ENCODE measurements at regions not wholly inside any gene's neighbourhood (a gene's known extent, or its start where the extent isn't known, plus 50 kb on each side); places are given as distances from the start of the nearest gene placed in this dataset.

DNA sequence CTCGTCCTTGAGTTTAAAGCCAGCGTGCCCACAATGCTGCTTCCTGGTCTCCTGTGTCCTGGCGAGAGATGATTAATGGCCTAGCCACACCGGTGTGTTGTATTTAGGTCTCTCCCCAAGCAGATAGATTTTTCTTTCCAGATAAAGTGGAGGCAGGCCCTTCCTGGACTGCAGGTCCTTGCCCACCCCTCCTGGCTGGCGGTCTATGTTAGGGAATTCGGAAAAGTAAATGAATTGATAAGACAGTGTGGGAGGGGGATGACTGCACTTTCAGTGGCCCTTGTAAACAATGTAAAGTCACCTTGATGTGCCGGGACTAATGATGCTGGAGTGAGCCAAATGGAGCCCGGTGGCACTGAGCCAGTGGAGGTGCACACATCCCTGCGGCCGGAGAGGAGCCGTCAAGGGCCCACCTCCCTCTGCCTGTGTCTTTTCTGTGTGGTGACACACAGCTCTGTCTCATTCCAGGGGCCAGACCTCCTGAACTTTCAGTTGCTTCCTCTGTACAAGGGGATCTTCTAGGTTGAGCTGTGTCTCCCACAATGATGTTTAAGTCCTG is 70.6 kb upstream of the ESRRB start:
- ChIA-PET POLR2A (no interaction called here), CTCF (interaction anchor here (0.6 kb wide), 1 partner anchor 291 kb away, joined by 3 read pairs; no protein-coding TSS in a partner anchor)

DNA sequence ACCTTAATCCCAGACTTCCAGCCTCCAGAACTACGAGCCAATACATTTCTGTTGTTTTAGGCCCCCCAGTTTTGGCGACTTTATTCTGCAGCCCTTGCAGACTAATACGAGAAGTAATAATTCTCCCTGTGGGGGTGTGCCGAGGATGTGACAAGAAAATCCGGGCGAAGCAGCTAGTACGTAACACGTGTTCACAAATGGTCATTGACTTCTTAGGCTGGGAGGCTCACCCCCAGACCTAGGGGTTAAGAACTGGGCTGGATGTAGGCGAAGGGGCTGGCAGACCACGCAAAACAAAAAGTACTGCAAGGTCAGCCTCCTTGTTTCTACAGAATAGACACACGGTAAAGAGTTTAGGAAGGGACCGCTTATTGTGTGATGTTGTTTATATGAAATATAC is 69.8 kb upstream of the ESRRB start:
- ChIA-PET POLR2A (no interaction called here), CTCF (interaction anchor here (0.6 kb wide), 2 partner anchors 18 to 292 kb away, joined by 3 read pairs; no protein-coding TSS in a partner anchor)

DNA sequence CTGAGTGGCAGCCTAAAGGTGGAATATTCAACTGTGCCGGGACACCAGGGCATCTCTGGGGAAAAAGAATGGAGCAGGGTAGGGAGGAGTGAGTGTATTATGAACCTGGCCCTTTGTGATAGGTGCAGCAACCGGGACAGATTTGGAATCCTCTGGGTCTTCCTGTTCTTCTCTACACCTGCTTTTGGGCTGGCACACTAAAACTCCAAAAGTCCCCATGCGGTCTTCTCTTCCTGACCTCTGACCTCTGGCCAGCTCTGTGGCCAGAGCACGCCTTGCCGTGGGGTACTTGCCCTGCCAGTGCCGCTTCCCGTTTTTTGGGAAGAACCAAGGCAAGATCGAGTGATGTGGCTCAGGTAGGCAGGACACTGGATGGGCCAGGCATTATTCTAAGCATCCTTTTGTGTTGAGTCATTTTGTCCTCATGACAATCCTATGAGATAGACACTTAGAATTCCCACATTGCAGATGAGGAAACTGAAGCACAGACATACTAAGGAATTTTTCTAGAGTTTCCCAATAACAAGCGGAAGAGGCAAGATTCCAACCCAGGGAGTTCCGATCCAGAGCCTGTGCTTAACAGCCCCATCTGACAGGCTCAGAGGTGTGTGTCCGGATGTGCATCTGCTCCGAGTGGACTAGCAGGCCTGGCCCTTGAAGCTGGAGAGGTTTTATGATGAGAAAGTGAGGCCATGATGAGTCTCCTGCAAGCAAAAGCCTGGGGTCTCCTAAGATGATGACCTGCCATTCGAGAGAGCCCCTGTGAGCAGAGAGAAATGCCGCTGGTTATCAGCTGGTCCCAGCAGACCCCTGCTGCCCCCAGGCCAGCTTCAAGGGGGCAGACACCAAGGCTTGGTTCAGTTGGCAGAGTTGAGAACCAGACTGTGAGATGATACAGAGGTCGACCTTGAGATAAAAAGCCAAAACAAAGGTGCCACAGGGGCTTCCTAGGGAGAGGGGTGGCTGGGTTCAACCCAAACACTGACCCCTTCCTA is 67.9 kb upstream of the ESRRB start:
- ChIA-PET POLR2A (no interaction called here), CTCF (no interaction called here)

DNA sequence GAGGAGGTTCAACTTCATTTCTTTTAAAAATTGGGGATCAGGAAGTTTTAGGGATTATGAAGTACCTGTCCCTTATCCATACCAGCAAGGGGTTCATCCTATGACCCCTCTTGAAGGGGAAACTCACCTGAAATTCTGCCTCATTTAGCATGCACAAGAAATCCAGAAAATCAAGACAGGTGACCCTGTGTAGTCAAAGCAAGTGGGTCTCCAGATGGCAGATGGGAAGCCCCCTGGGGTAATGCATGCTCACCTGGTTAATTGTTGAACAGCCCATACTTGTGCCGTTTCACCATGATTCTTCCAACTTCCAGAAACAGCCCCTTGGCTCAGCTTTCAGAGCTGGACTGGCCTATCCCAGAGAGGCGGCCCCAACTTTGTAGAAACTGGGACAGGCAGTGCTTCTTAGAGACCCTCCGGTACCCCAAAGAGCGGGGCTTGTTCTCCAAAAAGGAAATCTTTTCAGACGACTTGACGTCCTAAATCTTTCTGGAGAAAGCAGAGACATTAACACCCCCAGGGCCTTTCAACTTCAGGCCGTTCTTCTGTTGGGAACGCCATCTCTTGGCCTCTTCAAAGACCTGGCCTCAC is 66.3 kb upstream of the ESRRB start:
- POLR2A ChIA-PET: no interaction called here
- CTCF ChIA-PET: no interaction called here

DNA sequence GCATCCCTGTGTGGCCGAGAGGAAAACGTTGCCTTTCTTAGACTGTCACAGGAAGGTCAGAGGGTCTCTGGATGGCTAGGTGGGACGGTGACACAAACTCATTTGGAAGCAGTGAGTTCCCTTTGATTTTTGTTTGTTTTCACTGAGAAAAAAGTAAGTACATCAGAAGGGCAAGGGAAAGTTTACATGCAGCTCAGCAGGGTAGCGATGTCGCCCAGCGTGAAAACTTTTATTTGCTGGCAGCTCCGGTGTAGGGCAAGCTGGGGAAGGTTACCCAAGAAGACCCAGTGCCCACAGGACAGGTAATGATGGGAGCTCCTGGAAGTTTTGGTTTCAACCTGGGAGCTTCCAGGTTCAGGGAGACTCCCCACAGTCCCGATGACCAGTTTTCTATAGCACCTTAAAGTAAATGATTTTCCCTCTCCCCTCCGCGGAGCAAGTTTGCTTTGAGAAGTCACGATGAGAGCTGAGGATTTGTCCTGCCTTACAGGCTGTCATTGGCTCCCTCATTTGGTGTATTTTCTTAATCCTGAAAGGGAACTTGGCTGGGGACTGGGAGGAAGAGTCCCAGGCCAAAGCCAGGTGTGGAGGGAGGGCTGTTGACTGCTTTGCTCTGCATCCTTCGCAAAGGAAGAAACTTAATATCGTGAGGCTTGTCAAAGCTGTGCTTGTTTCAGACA is 64.7 kb upstream of the ESRRB start:
- ChIA-PET CTCF (interaction anchor here (0.6 to 0.7 kb wide), 2 partner anchors 27 to 263 kb away, joined by 3 to 5 read pairs; no protein-coding TSS in a partner anchor), POLR2A (interaction anchor here (0.8 kb wide), 1 partner anchor 261 kb away, joined by 3 read pairs; no protein-coding TSS in a partner anchor)

DNA sequence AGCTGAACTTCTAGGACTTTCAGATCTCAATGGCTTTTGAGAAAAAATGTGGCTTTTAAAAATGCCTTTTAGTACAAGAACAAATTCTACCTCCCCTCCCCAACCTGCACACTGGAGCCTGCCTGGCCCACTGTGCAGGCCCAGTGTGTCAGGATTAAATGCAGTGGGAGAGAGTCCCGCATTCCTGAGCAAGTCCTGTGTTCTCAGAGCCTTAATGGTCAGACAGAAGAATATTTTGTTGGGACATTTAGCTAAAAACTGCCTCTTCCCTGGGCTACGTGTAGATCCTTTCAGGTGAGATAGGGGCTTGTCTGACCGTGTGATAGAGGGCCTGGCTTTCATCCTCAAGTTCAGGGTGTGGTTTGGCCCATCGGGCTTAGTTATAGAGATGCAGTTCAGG is 63.1 kb upstream of the ESRRB start:
- CTCF ChIA-PET: no interaction called here

DNA sequence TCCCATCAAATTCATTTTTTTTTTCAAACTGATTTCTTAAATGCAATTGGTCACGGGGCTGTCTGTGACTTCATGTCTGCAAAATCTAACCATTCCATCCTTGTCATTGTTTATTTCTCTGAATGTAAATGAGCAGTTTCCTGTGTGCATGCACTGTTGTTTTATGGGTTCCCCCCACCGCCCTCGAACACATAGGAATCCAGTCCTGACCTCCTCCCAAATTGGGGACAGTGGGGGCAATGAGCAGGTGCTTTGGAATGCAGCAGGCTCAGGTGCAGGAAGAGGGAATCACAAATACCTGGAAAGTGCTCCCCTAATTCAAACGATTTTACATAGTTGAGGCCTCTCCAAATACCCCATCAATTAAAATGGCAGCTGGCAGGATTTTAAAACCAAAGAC is 62.6 kb upstream of the ESRRB start:
- CTCF ChIA-PET: no interaction called here

More for the DNA sequence above, 63.1 kb upstream of the ESRRB start:
- POLR2A ChIA-PET: no interaction called here

DNA sequence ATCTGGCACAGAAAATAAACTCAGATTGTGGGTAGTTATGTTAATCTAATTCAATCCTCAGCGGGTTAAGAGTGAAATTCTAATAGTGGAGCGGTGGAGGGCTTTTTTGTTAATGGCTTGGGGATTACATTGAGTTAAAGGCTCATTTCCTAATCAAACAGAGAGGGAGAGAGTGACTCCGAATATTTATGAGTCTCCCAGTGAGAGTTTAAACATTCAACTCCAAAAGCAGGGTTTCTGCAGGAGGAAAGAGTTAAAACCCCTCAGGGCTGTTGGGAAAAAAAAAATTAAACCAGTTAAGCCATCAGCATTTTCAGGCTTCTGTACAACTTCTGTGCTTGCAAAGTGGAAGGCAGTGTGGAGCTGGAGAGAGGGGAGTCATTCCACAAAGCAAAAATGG is 62.1 kb upstream of the ESRRB start:
- ChIA-PET POLR2A (no interaction called here), CTCF (no interaction called here)

More for the DNA sequence above, 62.6 kb upstream of the ESRRB start:
- POLR2A ChIA-PET: no interaction called here

DNA sequence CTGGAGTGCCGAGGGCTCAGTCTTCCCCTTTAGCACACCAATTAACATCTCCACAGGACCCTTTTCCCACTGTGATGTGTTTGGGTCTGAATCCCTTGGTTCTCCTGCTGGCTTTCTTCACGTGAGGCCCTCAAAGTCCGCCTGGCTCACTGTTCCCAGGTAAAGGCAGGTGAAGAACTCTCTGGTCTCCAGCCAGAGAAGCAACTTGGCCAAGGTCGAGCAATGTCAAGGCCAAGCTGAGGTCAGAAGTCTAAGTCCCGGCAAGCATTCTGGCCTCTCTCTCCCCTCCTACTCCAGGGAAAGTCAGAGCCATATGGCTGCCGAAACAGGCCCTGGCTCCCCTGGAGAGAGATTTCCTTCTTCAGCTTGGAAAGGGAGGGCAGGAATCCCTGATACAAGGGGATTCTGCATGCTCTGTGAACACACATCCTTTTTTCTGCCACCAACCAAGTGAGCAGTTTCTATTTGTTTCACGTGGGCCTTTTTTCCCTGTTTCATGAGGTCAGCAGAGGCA is 61.4 kb upstream of the ESRRB start:
- POLR2A ChIA-PET: no interaction called here
- CTCF ChIA-PET: no interaction called here

DNA sequence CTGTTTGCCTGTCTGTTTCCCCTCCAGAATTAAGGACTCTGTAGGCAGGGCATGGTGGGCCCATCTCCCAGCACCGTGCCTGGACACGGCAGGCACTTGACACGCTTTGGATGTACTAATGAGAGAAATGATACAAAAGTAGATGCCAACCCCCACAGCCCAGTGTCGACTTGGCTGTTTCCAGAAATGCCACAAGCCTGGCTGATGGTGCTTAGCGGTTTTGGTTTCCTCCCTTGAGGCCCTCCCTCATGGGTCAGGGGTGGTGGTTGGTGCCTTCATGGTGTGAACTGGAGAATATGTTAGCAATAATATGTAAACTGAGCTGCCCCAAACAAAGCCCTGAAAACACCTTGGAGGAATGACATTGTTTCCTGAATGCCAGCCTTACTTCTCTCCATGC is 55.5 kb upstream of the ESRRB start:
- ChIA-PET CTCF (no interaction called here), POLR2A (no interaction called here)

DNA sequence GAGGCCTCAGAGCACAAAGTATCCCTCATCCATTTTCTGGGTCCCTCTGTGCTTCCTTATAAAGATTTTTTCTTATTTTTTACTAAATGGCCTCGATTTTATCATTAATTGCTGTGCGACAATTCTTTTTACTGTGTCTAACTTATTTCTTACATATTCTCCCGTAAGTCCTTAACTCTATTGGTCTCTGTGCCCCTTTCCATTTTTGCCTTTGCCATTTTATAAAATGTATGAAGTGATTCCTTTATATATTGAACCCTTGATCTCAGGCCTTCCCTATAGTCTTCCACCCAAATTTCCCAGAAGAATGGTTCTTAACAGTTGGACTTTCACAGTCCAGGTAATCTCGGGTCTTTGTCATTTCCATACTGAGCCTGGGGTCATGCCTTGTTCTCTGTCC is 55.0 kb upstream of the ESRRB start:
- ChIA-PET CTCF (no interaction called here), POLR2A (no interaction called here)

DNA sequence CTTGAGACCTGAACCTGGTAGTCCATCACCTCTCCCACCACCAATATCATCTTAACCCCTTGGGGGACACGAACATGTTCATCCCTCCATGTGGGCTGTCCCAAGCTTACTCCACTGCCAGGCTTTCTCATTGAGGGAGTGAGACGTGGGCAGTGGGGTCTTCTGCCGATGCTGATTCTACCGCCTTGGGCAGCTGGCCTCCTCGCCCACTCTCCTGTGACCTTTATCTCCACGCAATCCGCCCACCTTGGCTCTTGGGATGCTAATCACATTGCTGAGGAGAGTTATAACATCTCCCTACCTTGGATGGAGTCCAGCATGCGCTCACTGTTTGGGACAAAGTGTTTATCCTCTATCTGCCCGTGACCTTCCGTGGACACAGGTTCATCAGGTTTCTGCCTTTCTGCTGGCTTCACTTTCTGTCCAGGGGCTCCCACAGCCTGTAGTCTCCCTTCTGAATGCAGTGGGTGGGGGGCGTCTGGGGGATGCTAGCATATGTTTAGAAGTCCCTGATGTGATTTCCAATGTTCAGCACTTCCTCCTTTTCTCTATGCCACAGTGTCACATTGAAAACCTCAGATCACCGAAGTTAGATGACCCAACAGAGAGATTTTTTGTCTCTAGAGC is 53.2 kb upstream of the ESRRB start:
- CTCF ChIA-PET: no interaction called here

DNA sequence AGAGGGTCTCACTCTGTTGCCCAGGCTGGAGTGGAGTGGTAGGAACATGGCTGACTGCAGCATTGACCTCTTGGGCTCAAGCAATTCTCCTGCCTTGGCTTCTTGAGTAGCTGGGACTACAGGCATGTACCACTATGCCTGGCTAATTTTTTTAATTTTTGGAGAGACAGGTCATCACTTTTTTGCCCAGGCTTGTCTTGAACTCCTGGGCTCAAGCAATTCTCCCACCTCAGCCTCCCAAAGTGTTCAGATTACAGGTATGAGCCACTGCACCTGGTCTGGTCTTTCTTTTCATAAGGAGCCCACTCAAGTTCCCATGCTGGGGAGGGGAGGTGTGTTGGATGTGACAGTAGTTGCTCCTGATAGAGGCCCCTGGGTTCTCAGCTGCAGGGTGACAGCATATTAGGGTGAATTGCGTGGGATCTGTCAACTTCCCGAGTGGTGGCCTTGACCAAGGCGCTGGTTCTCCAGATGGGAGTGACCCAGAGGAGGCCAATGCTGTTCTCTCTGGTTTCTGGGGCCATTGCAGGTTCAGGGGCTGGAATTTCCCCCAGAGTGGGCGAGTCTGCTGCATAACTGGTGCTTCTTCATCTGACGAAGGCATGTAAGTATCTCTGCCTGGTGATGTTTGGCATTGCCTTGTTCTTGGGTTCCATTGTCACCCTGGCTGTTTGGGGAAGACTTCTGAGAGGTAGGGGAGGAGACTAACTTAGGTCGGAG is 52.4 kb upstream of the ESRRB start:
- ChIA-PET POLR2A (no interaction called here), CTCF (no interaction called here)

More for the DNA sequence above, 53.2 kb upstream of the ESRRB start:
- POLR2A ChIA-PET: no interaction called here

DNA sequence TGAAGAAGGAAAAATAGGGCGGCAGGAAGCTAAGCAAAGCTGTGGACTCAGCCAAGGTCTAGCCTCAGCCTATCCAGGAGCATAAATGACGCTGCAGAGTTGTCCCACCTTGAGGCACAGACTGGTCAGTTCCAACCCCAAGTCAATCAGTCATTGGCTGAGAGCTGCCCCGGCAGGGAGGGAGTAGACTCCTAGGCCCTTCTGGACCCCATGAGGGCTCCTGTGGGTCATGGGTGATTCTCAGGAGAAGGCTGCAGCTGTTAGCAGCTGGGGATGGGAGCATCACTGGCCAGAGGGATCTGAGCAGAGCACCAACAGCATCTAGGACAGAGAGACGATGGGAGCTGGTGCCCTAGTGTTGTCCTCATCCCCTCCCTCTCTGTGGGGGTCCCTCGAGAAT is 51.8 kb upstream of the ESRRB start:
- CTCF ChIA-PET: interaction anchor here (0.7 kb wide), 1 partner anchor 18 kb away, joined by 3 read pairs; no protein-coding TSS in a partner anchor
- POLR2A ChIA-PET: no interaction called here
